ENCODE measurements at regions not wholly inside any gene's neighbourhood (a gene's known extent, or its start where the extent isn't known, plus 50 kb on each side); places are given as distances from the start of the nearest gene placed in this dataset.

DNA sequence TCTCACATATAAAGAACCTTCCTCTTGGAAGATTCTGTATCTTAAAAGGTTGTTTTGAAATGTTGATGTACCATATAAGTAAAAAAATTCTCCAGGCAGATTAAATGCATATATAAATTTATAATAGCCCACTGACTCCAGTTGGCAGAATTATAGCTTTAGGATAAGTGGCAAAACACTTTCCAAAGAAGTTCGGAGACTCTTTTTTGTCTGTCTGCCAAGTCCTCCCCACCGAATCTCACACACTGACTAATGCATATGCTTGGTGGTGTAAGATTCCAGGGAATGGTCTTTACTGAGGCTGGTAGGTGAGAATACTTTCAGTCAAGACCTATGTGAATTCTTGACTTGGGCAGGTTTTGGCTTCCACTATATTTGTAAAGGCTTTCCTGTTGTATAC lies 724.3 kb upstream of the CXADR start:
- Histone ChIP-seq H2AFZ (ENCODE audit: low read depth, low read length) (no peak overlapping the region), H3K4me3 (ENCODE audit: low read length) (no peak overlapping the region), H3K79me2 (ENCODE audit: low read length) (no peaks in the 10 kb centered on the region), H3K27ac (ENCODE audit: low read length) (no peak overlapping the region), H3K9me3 (ENCODE audit: insufficient read depth, low read length) (no peaks in the 10 kb centered on the region), H3K27me3 (ENCODE audit: low read depth, low read length) (no peaks in the 10 kb centered on the region), H3K36me3 (replicated peaks; ENCODE audit: low read depth, low read length) (no peaks in the 10 kb centered on the region), H3K4me1 (ENCODE audit: low read length) (peaks cover 3% of the 10 kb centered on the region; the same call in 1 of the 2 replicates), H3K9ac (ENCODE audit: low read length) (no peak overlapping the region), H3K4me2 (ENCODE audit: low read length) (no peak overlapping the region), H4K20me1 (ENCODE audit: insufficient read depth, low read length) (no peaks in the 10 kb centered on the region)
- no peak for TF ChIP-seq EZH2phosphoT487 (IDR thresholded peaks at IDR 0.05; ENCODE audit: low read depth)
- TF ChIP-seq, protein P1, sequence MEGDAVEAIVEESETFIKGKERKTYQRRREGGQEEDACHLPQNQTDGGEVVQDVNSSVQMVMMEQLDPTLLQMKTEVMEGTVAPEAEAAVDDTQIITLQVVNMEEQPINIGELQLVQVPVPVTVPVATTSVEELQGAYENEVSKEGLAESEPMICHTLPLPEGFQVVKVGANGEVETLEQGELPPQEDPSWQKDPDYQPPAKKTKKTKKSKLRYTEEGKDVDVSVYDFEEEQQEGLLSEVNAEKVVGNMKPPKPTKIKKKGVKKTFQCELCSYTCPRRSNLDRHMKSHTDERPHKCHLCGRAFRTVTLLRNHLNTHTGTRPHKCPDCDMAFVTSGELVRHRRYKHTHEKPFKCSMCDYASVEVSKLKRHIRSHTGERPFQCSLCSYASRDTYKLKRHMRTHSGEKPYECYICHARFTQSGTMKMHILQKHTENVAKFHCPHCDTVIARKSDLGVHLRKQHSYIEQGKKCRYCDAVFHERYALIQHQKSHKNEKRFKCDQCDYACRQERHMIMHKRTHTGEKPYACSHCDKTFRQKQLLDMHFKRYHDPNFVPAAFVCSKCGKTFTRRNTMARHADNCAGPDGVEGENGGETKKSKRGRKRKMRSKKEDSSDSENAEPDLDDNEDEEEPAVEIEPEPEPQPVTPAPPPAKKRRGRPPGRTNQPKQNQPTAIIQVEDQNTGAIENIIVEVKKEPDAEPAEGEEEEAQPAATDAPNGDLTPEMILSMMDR (IDR thresholded peaks at IDR 0.05; ENCODE audit: low read depth, low read length), result no peak

DNA sequence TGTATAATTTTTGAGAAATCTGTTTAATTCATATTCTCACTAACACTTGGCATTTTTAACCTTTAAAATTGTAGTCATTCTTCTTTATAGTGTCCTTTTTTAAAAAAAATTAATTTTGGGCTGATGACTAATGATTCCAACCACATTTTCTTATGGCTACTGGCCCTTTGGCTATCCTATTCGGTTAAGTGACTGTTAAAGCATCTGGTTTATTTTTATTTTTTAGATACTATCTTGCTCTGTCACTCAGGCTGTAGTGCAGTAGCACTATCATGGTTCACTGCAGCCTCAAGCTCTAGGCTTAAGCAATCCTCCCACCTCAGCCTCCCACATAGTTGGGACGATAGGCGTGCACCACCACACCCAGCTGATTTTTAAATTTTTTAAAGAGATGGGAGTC lies 723.2 kb upstream of the CXADR start:
- Histone ChIP-seq H2AFZ (ENCODE audit: low read depth, low read length) (no peak overlapping the region), H3K27me3 (ENCODE audit: low read depth, low read length) (no peaks in the 10 kb centered on the region), H4K20me1 (ENCODE audit: insufficient read depth, low read length) (no peaks in the 10 kb centered on the region), H3K4me1 (ENCODE audit: low read length) (peaks cover 3% of the 10 kb centered on the region; the same call in 1 of the 2 replicates), H3K9ac (ENCODE audit: low read length) (no peak overlapping the region), H3K79me2 (ENCODE audit: low read length) (no peaks in the 10 kb centered on the region), H3K9me3 (ENCODE audit: insufficient read depth, low read length) (no peaks in the 10 kb centered on the region), H3K27ac (ENCODE audit: low read length) (no peak overlapping the region), H3K4me3 (ENCODE audit: low read length) (no peak overlapping the region), H3K36me3 (replicated peaks; ENCODE audit: low read depth, low read length) (no peaks in the 10 kb centered on the region), H3K4me2 (ENCODE audit: low read length) (no peak overlapping the region)
- TF ChIP-seq EZH2phosphoT487 (IDR thresholded peaks at IDR 0.05; ENCODE audit: low read depth), result no peak
- TF ChIP-seq, protein P1 (IDR thresholded peaks at IDR 0.05; ENCODE audit: low read depth, low read length), result no peak

DNA sequence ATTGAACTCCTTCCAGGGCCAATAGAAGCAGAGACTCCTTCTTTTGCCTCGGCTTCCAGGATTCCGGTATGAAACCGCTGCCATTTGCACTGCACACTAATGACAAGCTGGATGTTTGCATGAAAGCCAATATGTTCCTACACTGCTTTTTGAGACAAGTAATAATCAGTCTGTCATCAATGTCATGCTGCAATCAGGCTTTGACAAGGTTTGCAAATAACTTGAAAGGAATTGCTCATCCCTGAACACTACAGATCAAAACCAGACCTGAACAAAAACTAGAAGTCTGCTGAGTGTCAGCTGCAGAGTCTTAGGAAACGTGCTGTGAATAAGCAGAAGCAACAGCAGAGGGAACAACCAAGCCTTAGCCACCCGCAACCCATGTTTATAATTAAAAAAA lies 720.7 kb upstream of the CXADR start:
- Histone ChIP-seq H3K27me3 (ENCODE audit: low read depth, low read length) (no peaks in the 10 kb centered on the region), H2AFZ (ENCODE audit: low read depth, low read length) (no peak overlapping the region), H3K27ac (ENCODE audit: low read length) (no peak overlapping the region), H3K9me3 (ENCODE audit: insufficient read depth, low read length) (no peaks in the 10 kb centered on the region), H3K79me2 (ENCODE audit: low read length) (no peaks in the 10 kb centered on the region), H3K4me1 (ENCODE audit: low read length) (peaks cover 3% of the 10 kb centered on the region; the same call in 1 of the 2 replicates), H3K36me3 (replicated peaks; ENCODE audit: low read depth, low read length) (no peaks in the 10 kb centered on the region), H3K4me3 (ENCODE audit: low read length) (no peak overlapping the region), H4K20me1 (ENCODE audit: insufficient read depth, low read length) (no peaks in the 10 kb centered on the region), H3K4me2 (ENCODE audit: low read length) (peak overlapping the region; percentile 10), H3K9ac (ENCODE audit: low read length) (no peak overlapping the region)
- TF ChIP-seq EZH2phosphoT487 (IDR thresholded peaks at IDR 0.05; ENCODE audit: low read depth), result no peak
- TF ChIP-seq, protein P1 (IDR thresholded peaks at IDR 0.05; ENCODE audit: low read depth, low read length), result no peak

DNA sequence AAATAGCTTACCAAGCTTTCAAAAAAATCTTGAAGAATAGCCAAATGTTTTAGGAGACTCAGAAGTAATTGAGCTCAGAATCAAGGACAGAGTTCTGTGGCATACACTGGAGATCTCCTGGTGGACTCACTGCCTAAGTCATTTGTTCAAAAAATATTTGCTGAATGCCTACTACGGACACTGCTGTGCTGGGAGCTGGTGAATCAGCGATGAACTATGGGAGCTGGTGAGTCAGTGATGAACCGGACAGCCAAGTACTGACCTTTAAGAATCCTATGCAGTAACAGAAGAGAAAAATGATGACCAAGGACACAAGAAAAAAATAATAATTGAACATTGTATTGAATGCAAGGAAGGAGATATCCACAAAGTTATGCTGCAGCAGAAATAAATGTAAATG lies 717.9 kb upstream of the CXADR start:
- TF ChIP-seq, protein P1 (IDR thresholded peaks at IDR 0.05; ENCODE audit: low read depth, low read length), result no peak
- no peak for TF ChIP-seq EZH2phosphoT487 (IDR thresholded peaks at IDR 0.05; ENCODE audit: low read depth)
- no peak overlapping the region for H3K4me2 ChIP-seq (ENCODE audit: low read length)
- no peaks in the 10 kb centered on the region for H3K79me2 ChIP-seq (ENCODE audit: low read length)
- H3K4me3 ChIP-seq (ENCODE audit: low read length), result no peak overlapping the region
- peaks cover 3% of the 10 kb centered on the region; the same call in 1 of the 2 replicates for H3K4me1 ChIP-seq (ENCODE audit: low read length)
- H4K20me1 ChIP-seq (ENCODE audit: insufficient read depth, low read length), result no peaks in the 10 kb centered on the region
- H2AFZ ChIP-seq (ENCODE audit: low read depth, low read length), result no peak overlapping the region
- no peaks in the 10 kb centered on the region for H3K9me3 ChIP-seq (ENCODE audit: insufficient read depth, low read length)
- H3K9ac ChIP-seq (ENCODE audit: low read length), result no peak overlapping the region
- no peak overlapping the region for H3K27ac ChIP-seq (ENCODE audit: low read length)
- H3K36me3 ChIP-seq (replicated peaks; ENCODE audit: low read depth, low read length), result no peaks in the 10 kb centered on the region
- no peaks in the 10 kb centered on the region for H3K27me3 ChIP-seq (ENCODE audit: low read depth, low read length)
